GM18499 (cell line): ENCODE measurements at regions not wholly inside any gene's neighbourhood (a gene's known extent, or its start where the extent isn't known, plus 50 kb on each side); places are given as distances from the start of the nearest gene placed in this dataset.

Experiments
- ATAC-seq: cut with Tn5 transposase; IDR thresholded peaks from one replicate; pipeline ENCODE4 v1.9.1; 2021; ENCODE audit warnings: moderate number of reproducible peaks; ENCODE audit not compliant: insufficient read depth, unreplicated experiment

- no peak for ATAC-seq
Observed at GRCh38 chr17:14780097-14780651, 479.3 kb downstream of the HS3ST3B1 start.

- ATAC-seq: no peak
Observed at GRCh38 chr17:14779241-14779640, 478.4 kb downstream of the HS3ST3B1 start.

- ATAC-seq: no peak
Observed at GRCh38 chr17:14777291-14777690, 476.4 kb downstream of the HS3ST3B1 start.

- ATAC-seq: no peak
Observed at GRCh38 chr17:14776791-14777190, 475.9 kb downstream of the HS3ST3B1 start.

GRCh38 chr17:14775731-14776492 lies 475.0 kb downstream of the HS3ST3B1 start:
- no peak for ATAC-seq

GRCh38 chr17:14774774-14775173 lies 473.9 kb downstream of the HS3ST3B1 start:
- ATAC-seq: no peak

- ATAC-seq: no peak
Observed at GRCh38 chr17:14772776-14773175, 471.9 kb downstream of the HS3ST3B1 start.

- no peak for ATAC-seq
Observed at GRCh38 chr17:14771543-14771942, 470.7 kb downstream of the HS3ST3B1 start.

- ATAC-seq: no peak
Observed at GRCh38 chr17:14768923-14769322, 468.0 kb downstream of the HS3ST3B1 start.

GRCh38 chr17:14762736-14763479 lies 462.0 kb downstream of the HS3ST3B1 start:
- ATAC-seq: no peak

- no peak for ATAC-seq
Observed at GRCh38 chr17:14760719-14761411, 460.0 kb downstream of the HS3ST3B1 start.

GRCh38 chr17:14760212-14760611 lies 459.3 kb downstream of the HS3ST3B1 start:
- ATAC-seq: no peak

- ATAC-seq: no peak
Observed at GRCh38 chr17:14759325-14759724, 458.4 kb downstream of the HS3ST3B1 start.

GRCh38 chr17:14756479-14756878 lies 455.6 kb downstream of the HS3ST3B1 start:
- ATAC-seq: no peak

GRCh38 chr17:14755002-14755401 lies 454.1 kb downstream of the HS3ST3B1 start:
- no peak for ATAC-seq

- no peak for ATAC-seq
Observed at GRCh38 chr17:14753383-14753782, 452.5 kb downstream of the HS3ST3B1 start.

- no peak for ATAC-seq
Observed at GRCh38 chr17:14752011-14752410, 451.1 kb downstream of the HS3ST3B1 start.

GRCh38 chr17:14750866-14751265 lies 450.0 kb downstream of the HS3ST3B1 start:
- ATAC-seq: no peak

GRCh38 chr17:14749269-14749668 lies 448.4 kb downstream of the HS3ST3B1 start:
- ATAC-seq: no peak

GRCh38 chr17:14748036-14748710 lies 447.3 kb downstream of the HS3ST3B1 start:
- peak; percentile 71 for ATAC-seq
